Keratinocyte (primary cell): ENCODE measurements at regions not wholly inside any gene's neighbourhood (a gene's known extent, or its start where the extent isn't known, plus 50 kb on each side); places are given as distances from the start of the nearest gene placed in this dataset.

Experiments
- DNase-seq: peaks from one replicate; pipeline ENCODE4 v3.0.0-alpha.2; 2011; ENCODE audit warnings: low read depth, missing footprints, low spot score
- FAIRE-seq: peaks from 2 replicates; lab custom pipeline; 2011; peaks lifted over from hg19 to GRCh38; lab: Jason Lieb, UNC
- H2AFZ ChIP-seq: 2 replicates; pipeline ENCODE4 v1.6.0; 2012; ENCODE audit warnings: low read length, control low read depth, inconsistent platforms; ENCODE audit not compliant: control insufficient read depth
- H3K27ac ChIP-seq: 2 replicates; pipeline ENCODE4 v1.5.1; 2011; ENCODE audit warnings: low read length; ENCODE audit not compliant: control insufficient read depth, insufficient read depth
- H3K27me3 ChIP-seq: 3 replicates; pipeline ENCODE4 v1.6.0; 2011; ENCODE audit warnings: low read length; ENCODE audit not compliant: control insufficient read depth, insufficient read depth; ENCODE audit errors: extremely low read depth
- H3K36me3 ChIP-seq, 2 experiments: 2 replicates in 1 of 2; 3 replicates in 1 of 2; pipeline ENCODE4 v1.5.1; 2011; ENCODE audit warnings: low read length in 2 of 2, mild to moderate bottlenecking in 1 of 2; ENCODE audit not compliant: control insufficient read depth in 2 of 2, insufficient read depth in 2 of 2; ENCODE audit errors: extremely low read depth in 1 of 2
- H3K4me1 ChIP-seq: 3 replicates; pipeline ENCODE4 v1.5.1; 2011; ENCODE audit warnings: low read length; ENCODE audit not compliant: control insufficient read depth, insufficient read depth; ENCODE audit errors: extremely low read depth
- H3K4me2 ChIP-seq: 3 replicates; pipeline ENCODE4 v1.6.0; 2011; ENCODE audit warnings: low read depth, low read length; ENCODE audit not compliant: control insufficient read depth, insufficient read depth; ENCODE audit errors: extremely low read depth
- H3K4me3 ChIP-seq, 3 experiments: fragments of 200-600 bp in 1 of 3; sonication (generic) in 1 of 3; 2 replicates in 2 of 3; 3 replicates in 1 of 3; pipeline ENCODE4 v1.5.1; 2011 to 2016; ENCODE audit warnings: low read length in 3 of 3, mild to moderate bottlenecking in 3 of 3, control low read depth in 2 of 3, inconsistent platforms in 1 of 3, low read depth in 1 of 3, mixed read lengths in 1 of 3, mixed run types in 1 of 3, moderate library complexity in 1 of 3; ENCODE audit not compliant: control insufficient read depth in 2 of 3, insufficient read depth in 2 of 3; ENCODE audit errors: extremely low read depth in 1 of 3
- H3K79me2 ChIP-seq: 2 replicates; pipeline ENCODE4 v1.6.0; 2012; ENCODE audit warnings: low read length; ENCODE audit not compliant: control insufficient read depth, insufficient read depth
- H3K9ac ChIP-seq: 3 replicates; pipeline ENCODE4 v1.6.0; 2011; ENCODE audit warnings: low read length; ENCODE audit not compliant: control insufficient read depth, insufficient read depth; ENCODE audit errors: extremely low read depth
- H3K9me1 ChIP-seq: 3 replicates; pipeline ENCODE4 v1.6.0; 2011; ENCODE audit warnings: low read length; ENCODE audit not compliant: control insufficient read depth, insufficient read depth; ENCODE audit errors: extremely low read depth
- H3K9me3 ChIP-seq: 2 replicates; pipeline ENCODE4 v1.5.1; 2012; ENCODE audit warnings: low read depth, low read length; ENCODE audit not compliant: control insufficient read depth
- H4K20me1 ChIP-seq: 3 replicates; pipeline ENCODE4 v1.6.0; 2011; ENCODE audit warnings: low read length; ENCODE audit not compliant: control insufficient read depth, insufficient read depth; ENCODE audit errors: extremely low read depth
- EZH2 ChIP-seq: IDR thresholded peaks from one replicate; pipeline ENCODE4 v1.6.1; 2012; ENCODE audit warnings: inconsistent platforms, mild to moderate bottlenecking, low read length, moderate library complexity
- dilution Hi-C: fragments of 300-500 bp; cut with MboI; formaldehyde crosslinking; loops from one replicate; pipeline ENCODE4 v1.7.0; 2020; ENCODE audit warnings: low sequenced_read_pairs; ENCODE audit not compliant: extremely low pct_ligation_motif_present
- TF ChIP-seq, protein P1 (sequence below), 3 experiments: IDR thresholded peaks in 1 of 3; conservative IDR thresholded peaks in 1 of 3; optimal IDR thresholded peaks in 1 of 3; 2 replicates in 2 of 3; 3 replicates in 1 of 3; pipeline versions ENCODE3 to v1.5.1; 2011; ENCODE audit warnings: low read length in 3 of 3, mild to moderate bottlenecking in 3 of 3, moderate library complexity in 2 of 3, control low read depth in 1 of 3, inconsistent platforms in 1 of 3; ENCODE audit not compliant: insufficient read depth in 2 of 3; ENCODE audit errors: extremely low read depth in 1 of 3

DNA sequence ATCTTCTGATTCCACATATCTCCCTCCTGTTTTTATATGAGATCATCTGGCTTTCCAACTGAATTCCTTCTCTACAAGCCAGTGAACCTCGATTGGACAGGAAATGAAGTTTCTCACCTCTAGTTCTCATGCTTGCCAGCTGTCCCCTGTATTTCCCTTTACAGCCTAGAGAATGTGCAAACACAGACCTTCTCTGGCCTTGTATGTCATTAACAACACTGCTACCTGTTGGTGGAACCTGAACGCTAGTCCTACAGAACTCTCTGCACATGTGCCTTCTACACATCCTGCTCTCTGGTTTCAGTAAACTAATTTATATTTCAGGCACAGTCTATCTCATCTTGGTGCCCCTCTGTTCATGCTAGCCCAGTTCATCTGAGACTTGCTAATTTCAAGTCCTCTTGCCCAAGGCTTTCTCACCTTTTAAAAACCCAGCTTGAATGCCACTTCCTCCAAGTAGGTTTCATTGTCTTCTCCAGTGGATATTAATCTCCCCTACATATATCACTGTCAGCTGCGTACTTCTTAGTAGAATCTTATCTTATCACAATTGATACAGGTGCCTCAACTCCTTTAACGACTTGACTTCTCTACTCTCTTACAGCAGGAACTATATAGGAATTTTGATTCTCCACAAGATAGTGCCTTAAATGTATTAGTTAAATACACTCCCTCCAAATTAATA, 549.9 kb downstream of the PLPP3 start:
- FAIRE-seq (no peak), DNase-seq (no peak)
- no peak overlapping the region for H3K4me3 ChIP-seq
- peaks cover 7% of the 10 kb centered on the region for H3K4me1 ChIP-seq
- H4K20me1 ChIP-seq = no peaks in the 10 kb centered on the region
- dilution Hi-C loops = no loop called here
- no peaks in the 10 kb centered on the region for H3K36me3 ChIP-seq
- H3K27me3 ChIP-seq = no peaks in the 10 kb centered on the region
- TF ChIP-seq EZH2 = no peak
- TF ChIP-seq, protein P1, sequence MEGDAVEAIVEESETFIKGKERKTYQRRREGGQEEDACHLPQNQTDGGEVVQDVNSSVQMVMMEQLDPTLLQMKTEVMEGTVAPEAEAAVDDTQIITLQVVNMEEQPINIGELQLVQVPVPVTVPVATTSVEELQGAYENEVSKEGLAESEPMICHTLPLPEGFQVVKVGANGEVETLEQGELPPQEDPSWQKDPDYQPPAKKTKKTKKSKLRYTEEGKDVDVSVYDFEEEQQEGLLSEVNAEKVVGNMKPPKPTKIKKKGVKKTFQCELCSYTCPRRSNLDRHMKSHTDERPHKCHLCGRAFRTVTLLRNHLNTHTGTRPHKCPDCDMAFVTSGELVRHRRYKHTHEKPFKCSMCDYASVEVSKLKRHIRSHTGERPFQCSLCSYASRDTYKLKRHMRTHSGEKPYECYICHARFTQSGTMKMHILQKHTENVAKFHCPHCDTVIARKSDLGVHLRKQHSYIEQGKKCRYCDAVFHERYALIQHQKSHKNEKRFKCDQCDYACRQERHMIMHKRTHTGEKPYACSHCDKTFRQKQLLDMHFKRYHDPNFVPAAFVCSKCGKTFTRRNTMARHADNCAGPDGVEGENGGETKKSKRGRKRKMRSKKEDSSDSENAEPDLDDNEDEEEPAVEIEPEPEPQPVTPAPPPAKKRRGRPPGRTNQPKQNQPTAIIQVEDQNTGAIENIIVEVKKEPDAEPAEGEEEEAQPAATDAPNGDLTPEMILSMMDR (optimal IDR thresholded peaks at IDR 0.05 in 1 of 3, IDR thresholded peaks at IDR 0.05 in 1 of 3, conservative IDR thresholded peaks at IDR 0.05 in 1 of 3; ENCODE audit: extremely low read depth in 1 of 3, insufficient read depth in 2 of 3, low read length in 3 of 3) = peak in 1 of 3 experiments; percentile 15
- H3K9ac ChIP-seq = no peak overlapping the region
- no peaks in the 10 kb centered on the region for H3K9me3 ChIP-seq
- H3K9me1 ChIP-seq = no peaks in the 10 kb centered on the region
- H2AFZ ChIP-seq = no peak overlapping the region
- no peak overlapping the region for H3K27ac ChIP-seq
- H3K4me2 ChIP-seq = no peak overlapping the region
- no peaks in the 10 kb centered on the region for H3K79me2 ChIP-seq

DNA sequence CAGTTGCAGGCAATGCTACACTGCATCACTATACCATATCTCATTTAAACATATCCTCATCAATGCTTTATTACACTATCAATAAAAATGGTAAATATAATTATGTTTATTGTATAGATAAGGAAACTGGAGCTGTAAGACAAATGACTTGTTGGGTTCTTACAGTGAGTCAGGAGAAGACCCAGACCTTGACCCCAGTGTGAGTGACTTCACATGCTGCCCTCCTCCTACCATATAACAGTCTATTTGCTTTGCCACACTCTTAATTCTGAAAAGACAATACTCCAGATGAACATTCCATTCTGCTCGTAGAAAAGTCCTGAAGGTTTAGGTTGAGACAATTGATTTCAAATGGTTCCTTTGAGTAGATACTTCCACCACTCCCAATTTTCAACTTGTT, 550.5 kb downstream of the PLPP3 start:
- Histone ChIP-seq H3K4me3 (no peak overlapping the region), H2AFZ (no peak overlapping the region), H3K9me1 (no peaks in the 10 kb centered on the region), H3K36me3 (no peaks in the 10 kb centered on the region), H4K20me1 (no peaks in the 10 kb centered on the region), H3K9me3 (no peaks in the 10 kb centered on the region), H3K4me1 (peaks cover 7% of the 10 kb centered on the region), H3K4me2 (no peak overlapping the region), H3K9ac (no peak overlapping the region), H3K27me3 (no peaks in the 10 kb centered on the region), H3K27ac (no peak overlapping the region), H3K79me2 (no peaks in the 10 kb centered on the region)
- DNase-seq = no peak
- dilution Hi-C loops = no loop called here
- no peak for FAIRE-seq
- TF ChIP-seq, protein P1 (optimal IDR thresholded peaks at IDR 0.05 in 1 of 3, IDR thresholded peaks at IDR 0.05 in 1 of 3, conservative IDR thresholded peaks at IDR 0.05 in 1 of 3; ENCODE audit: extremely low read depth in 1 of 3, insufficient read depth in 2 of 3, low read length in 3 of 3) = no peak
- TF ChIP-seq EZH2 = no peak
